GM23248 (cell line): ENCODE measurements at regions not wholly inside any gene's neighbourhood (a gene's known extent, or its start where the extent isn't known, plus 50 kb on each side); places are given as distances from the start of the nearest gene placed in this dataset.

Source experiments
- DNase-seq: peaks from one replicate; pipeline ENCODE4 v3.0.0-alpha.2; 2015
- H2AFZ ChIP-seq: fragments of 200-600 bp; sonication (generic); 2 replicates; pipeline ENCODE4 v1.6.1; 2016; ENCODE audit warnings: antibody characterized with exemption
- H3F3A ChIP-seq: fragments of 200-600 bp; sonication (generic); 2 replicates; pipeline ENCODE4 v1.6.1; 2016; ENCODE audit warnings: mild to moderate bottlenecking, antibody characterized with exemption, mixed run types; ENCODE audit not compliant: insufficient read depth
- H3K27ac ChIP-seq: fragments of 200-600 bp; sonication (generic); 2 replicates; pipeline ENCODE4 v1.5.1; 2016; ENCODE audit warnings: mild to moderate bottlenecking
- H3K27me3 ChIP-seq: fragments of 200-600 bp; sonication (generic); replicated peaks from 2 replicates; pipeline ENCODE4 v1.6.1; 2016; ENCODE audit warnings: mild to moderate bottlenecking; ENCODE audit not compliant: insufficient read depth
- H3K36me3 ChIP-seq: fragments of 200-600 bp; sonication (generic); 2 replicates; pipeline ENCODE4 v1.6.1; 2016; ENCODE audit warnings: low read depth, mild to moderate bottlenecking
- H3K4me1 ChIP-seq: fragments of 200-600 bp; sonication (generic); 2 replicates; pipeline ENCODE4 v1.6.1; 2016; ENCODE audit warnings: mild to moderate bottlenecking; ENCODE audit not compliant: insufficient read depth
- H3K4me2 ChIP-seq: fragments of 200-600 bp; sonication (generic); one replicate; pipeline ENCODE4 v1.6.1; 2016; ENCODE audit warnings: mild to moderate bottlenecking; ENCODE audit not compliant: unreplicated experiment
- H3K4me3 ChIP-seq: fragments of 200-600 bp; sonication (generic); 2 replicates; pipeline ENCODE4 v1.5.1; 2016; ENCODE audit warnings: mild to moderate bottlenecking
- H3K79me2 ChIP-seq: fragments of 200-600 bp; sonication (generic); 2 replicates; pipeline ENCODE4 v1.6.1; 2016; ENCODE audit warnings: mild to moderate bottlenecking; ENCODE audit not compliant: insufficient read depth
- H3K9ac ChIP-seq: fragments of 200-600 bp; sonication (generic); 2 replicates; pipeline ENCODE4 v1.6.1; 2016; ENCODE audit warnings: mild to moderate bottlenecking
- H3K9me2 ChIP-seq: fragments of 200-600 bp; sonication (generic); 2 replicates; pipeline ENCODE4 v1.6.1; 2016; ENCODE audit warnings: mixed run types, mild to moderate bottlenecking, moderate library complexity; ENCODE audit not compliant: insufficient read depth
- H3K9me3 ChIP-seq: fragments of 200-600 bp; sonication (generic); one replicate; pipeline ENCODE4 v1.6.1; 2017; ENCODE audit warnings: low read depth
- H4K20me1 ChIP-seq: fragments of 200-600 bp; sonication (generic); 2 replicates; pipeline ENCODE4 v1.6.0; 2016; ENCODE audit not compliant: insufficient read depth
- EZH2 ChIP-seq: fragments of 200-600 bp; sonication (generic); IDR thresholded peaks from 2 replicates; pipeline ENCODE4 v1.6.1; 2018; ENCODE audit warnings: antibody characterized with exemption, mild to moderate bottlenecking; ENCODE audit not compliant: insufficient read depth, poor library complexity, severe bottlenecking
- EZH2phosphoT487 ChIP-seq: fragments of 200-600 bp; sonication (generic); IDR thresholded peaks from 2 replicates; pipeline ENCODE4 v1.6.1; 2018; ENCODE audit warnings: antibody characterized with exemption, moderate library complexity, mild to moderate bottlenecking, low read depth; ENCODE audit not compliant: insufficient read depth
- WGBS, 2 experiments: methylation state at CpG; one replicate each; pipeline ENCODE4 v1.1.6; 2015 to 2017; ENCODE audit warnings: low lambda C conversion rate in 2 of 2, low coverage in 1 of 2; ENCODE audit errors: missing lambda C conversion rate in 2 of 2; 5-methylcytosine and 5-hydroxymethylcytosine counted together
- in situ Hi-C: fragments of 300-500 bp; cut with MboI; formaldehyde crosslinking; loops from 2 replicates; pipeline ENCODE4 v1.15.0; 2020

DNA sequence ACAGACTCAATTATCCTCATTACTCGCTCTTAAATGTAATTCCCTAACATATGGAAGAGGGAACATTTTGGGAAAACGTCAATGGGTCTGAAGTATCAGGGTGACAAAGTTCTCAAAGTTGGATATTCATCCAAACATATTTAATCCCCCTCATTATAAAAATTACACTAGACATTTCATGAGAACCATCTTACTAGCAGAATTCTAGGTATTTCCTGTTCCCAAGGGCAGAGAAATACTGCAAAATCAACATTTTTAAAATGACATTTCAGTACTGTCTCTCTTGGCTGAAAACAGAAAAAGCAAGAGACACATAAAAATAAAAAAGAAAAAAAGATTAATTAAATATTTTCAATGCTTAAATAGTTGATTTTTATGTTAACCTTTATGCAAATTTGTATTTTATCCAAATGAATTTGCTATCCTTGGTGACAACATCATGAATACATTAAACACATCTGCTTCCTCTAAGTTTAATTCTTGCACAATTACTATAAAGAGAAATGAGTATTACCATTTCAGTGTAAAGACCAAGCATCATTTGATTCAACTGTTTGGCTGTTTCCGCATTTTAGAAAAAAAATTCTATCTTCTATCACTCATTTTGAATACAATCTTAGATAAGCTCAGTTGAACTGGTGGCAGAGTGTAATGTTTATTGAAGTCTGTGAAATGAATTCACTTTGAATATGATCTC, 114.8 kb upstream of the COL8A1 start:
- TF ChIP-seq EZH2 = no peak
- TF ChIP-seq EZH2phosphoT487 = no peak
- Histone ChIP-seq H3K9me2 (no peaks in the 10 kb centered on the region), H3K4me3 (no peak overlapping the region), H3K27me3 (no peaks in the 10 kb centered on the region), H3K9ac (no peak overlapping the region), H2AFZ (no peak overlapping the region), H4K20me1 (no peaks in the 10 kb centered on the region), H3K4me2 (no peak overlapping the region), H3F3A (no peaks in the 10 kb centered on the region), H3K79me2 (no peaks in the 10 kb centered on the region), H3K4me1 (no peaks in the 10 kb centered on the region), H3K36me3 (no peaks in the 10 kb centered on the region), H3K9me3 (no peaks in the 10 kb centered on the region), H3K27ac (no peak overlapping the region)
- WGBS, 2 experiments = 67 to 71% methylated on average over 3 of the region's 3 CpGs
- no peak for DNase-seq
- in situ Hi-C loops = no loop called here

DNA sequence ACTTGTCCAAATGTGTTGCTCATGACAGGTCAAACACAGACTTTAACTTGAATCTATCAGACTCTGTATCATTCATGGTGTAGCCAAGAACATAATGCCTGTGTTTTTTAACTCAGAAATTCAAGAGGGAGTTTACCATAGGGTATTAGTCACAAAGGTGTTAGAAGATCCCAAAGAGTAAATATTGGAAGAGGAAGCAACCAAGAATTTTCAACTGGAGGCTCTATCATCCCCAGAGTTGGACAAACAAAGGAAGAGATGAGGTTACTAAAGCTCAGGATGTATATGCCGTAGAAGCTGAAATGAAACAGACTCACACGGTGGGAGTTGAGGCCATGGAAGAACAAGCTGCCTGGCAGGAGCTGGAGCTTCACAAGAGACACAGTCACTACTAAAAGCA, 116.2 kb upstream of the COL8A1 start:
- DNase-seq = no peak

DNA sequence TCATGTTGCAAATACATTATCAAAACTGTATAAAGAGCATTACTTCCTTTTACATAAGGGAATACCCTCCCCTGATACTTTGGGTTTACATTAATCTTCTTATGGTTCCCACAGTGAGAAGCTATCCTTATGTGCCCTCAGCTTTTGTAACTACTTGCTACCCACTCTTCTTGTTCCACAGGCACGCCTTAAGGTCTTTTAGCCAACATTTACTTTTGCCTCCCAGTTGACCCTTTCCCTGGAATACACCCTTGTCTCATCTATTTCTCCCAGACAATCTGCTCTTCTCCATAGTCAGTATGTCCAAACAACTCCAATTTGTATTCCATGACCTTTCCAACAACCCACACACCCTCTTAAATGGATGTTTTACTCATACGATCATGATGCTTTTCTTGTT, 116.8 kb upstream of the COL8A1 start:
- no peak for DNase-seq
- H3K79me2 ChIP-seq = no peaks in the 10 kb centered on the region
- H3F3A ChIP-seq = no peaks in the 10 kb centered on the region
- H3K9ac ChIP-seq = no peak overlapping the region
- H3K36me3 ChIP-seq = no peaks in the 10 kb centered on the region
- H3K9me3 ChIP-seq = no peaks in the 10 kb centered on the region
- no peak overlapping the region for H3K27ac ChIP-seq
- in situ Hi-C loops = no loop called here
- H3K4me1 ChIP-seq = no peaks in the 10 kb centered on the region
- no peak overlapping the region for H3K4me2 ChIP-seq
- H3K9me2 ChIP-seq = no peaks in the 10 kb centered on the region
- H3K27me3 ChIP-seq = no peaks in the 10 kb centered on the region
- no peaks in the 10 kb centered on the region for H4K20me1 ChIP-seq
- no peak overlapping the region for H3K4me3 ChIP-seq
- TF ChIP-seq EZH2 (no peak), EZH2phosphoT487 (no peak)
- no peak overlapping the region for H2AFZ ChIP-seq
- 93 to 96% methylated on average over 2 of the region's 2 CpGs for WGBS, 2 experiments

More for the DNA sequence above, 116.2 kb upstream of the COL8A1 start:
- H3K36me3 ChIP-seq = no peaks in the 10 kb centered on the region
- no peaks in the 10 kb centered on the region for H3F3A ChIP-seq
- no peaks in the 10 kb centered on the region for H3K27me3 ChIP-seq
- no peaks in the 10 kb centered on the region for H3K9me2 ChIP-seq
- TF ChIP-seq EZH2phosphoT487 (no peak), EZH2 (no peak)
- H3K27ac ChIP-seq = no peak overlapping the region
- 72% methylated on average over 2 of the region's 2 CpGs for WGBS, 2 experiments
- in situ Hi-C loops = no loop called here
- H3K9ac ChIP-seq = no peak overlapping the region
- H3K4me1 ChIP-seq = no peaks in the 10 kb centered on the region
- no peaks in the 10 kb centered on the region for H4K20me1 ChIP-seq
- no peak overlapping the region for H2AFZ ChIP-seq
- H3K4me3 ChIP-seq = no peak overlapping the region
- no peaks in the 10 kb centered on the region for H3K79me2 ChIP-seq
- no peak overlapping the region for H3K4me2 ChIP-seq
- H3K9me3 ChIP-seq = no peaks in the 10 kb centered on the region

DNA sequence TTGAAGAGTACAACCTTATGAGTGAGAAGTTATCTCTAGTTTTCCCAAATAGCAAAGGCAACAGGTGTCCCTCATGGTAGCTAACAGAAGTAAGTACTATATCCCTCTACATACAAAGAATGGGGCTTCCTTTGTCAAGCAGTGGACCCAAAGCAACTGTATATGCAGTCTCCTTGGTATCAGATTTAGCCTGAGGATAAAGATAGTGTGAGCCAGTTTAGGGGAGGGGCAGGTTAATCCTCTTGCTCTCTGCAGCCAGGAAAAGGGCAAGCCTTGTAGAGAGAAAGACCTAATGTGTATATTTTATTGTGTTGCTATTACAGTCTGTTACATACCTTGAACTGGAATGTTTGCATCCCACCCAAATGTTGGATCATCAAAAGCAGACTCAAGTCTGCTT, 117.9 kb upstream of the COL8A1 start:
- Histone ChIP-seq H3K4me1 (no peaks in the 10 kb centered on the region), H3K79me2 (no peaks in the 10 kb centered on the region), H3K9me3 (no peaks in the 10 kb centered on the region), H3K9me2 (no peaks in the 10 kb centered on the region), H3K4me3 (no peak overlapping the region), H3F3A (no peaks in the 10 kb centered on the region), H4K20me1 (no peaks in the 10 kb centered on the region), H3K27ac (no peak overlapping the region), H3K4me2 (no peak overlapping the region), H3K27me3 (no peaks in the 10 kb centered on the region), H2AFZ (no peak overlapping the region), H3K9ac (no peak overlapping the region), H3K36me3 (no peaks in the 10 kb centered on the region)
- in situ Hi-C loops = no loop called here
- no peak for TF ChIP-seq EZH2
- TF ChIP-seq EZH2phosphoT487 = no peak
- no peak for DNase-seq

DNA sequence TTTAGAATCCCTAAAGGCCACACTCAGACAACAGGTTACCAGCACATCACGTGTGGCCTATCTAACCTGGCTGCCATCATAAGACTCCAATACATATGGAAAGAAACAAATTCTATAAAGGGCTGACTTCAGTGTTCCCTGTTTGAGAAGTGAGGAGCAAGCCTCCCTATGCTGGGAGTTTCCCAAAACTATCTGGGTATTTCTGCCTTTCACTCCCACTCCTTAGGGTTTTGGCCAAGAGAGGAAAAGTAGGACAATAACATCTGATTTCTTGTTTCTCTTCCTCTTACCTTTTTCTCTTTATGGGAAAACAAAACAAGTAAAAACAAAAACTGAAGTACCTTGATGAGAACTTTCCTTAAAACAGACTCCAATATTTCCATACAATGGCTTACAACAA, 121.5 kb upstream of the COL8A1 start:
- no peak overlapping the region for H3K27ac ChIP-seq
- H3K79me2 ChIP-seq = no peaks in the 10 kb centered on the region
- H3K4me3 ChIP-seq = no peak overlapping the region
- no peaks in the 10 kb centered on the region for H3K4me1 ChIP-seq
- 91 to 100% methylated on average over 1 of the region's 1 CpG for WGBS, 2 experiments
- H3K9ac ChIP-seq = no peak overlapping the region
- H3F3A ChIP-seq = no peaks in the 10 kb centered on the region
- H3K9me3 ChIP-seq = no peaks in the 10 kb centered on the region
- no peak for DNase-seq
- H2AFZ ChIP-seq = no peak overlapping the region
- H3K4me2 ChIP-seq = no peak overlapping the region
- no peaks in the 10 kb centered on the region for H4K20me1 ChIP-seq
- no peaks in the 10 kb centered on the region for H3K27me3 ChIP-seq
- H3K36me3 ChIP-seq = no peaks in the 10 kb centered on the region
- H3K9me2 ChIP-seq = no peaks in the 10 kb centered on the region
- in situ Hi-C loops = no loop called here
- TF ChIP-seq EZH2phosphoT487 = no peak
